ENCODE measurements at regions not wholly inside any gene's neighbourhood (a gene's known extent, or its start where the extent isn't known, plus 50 kb on each side); places are given as distances from the start of the nearest gene placed in this dataset.

DNA sequence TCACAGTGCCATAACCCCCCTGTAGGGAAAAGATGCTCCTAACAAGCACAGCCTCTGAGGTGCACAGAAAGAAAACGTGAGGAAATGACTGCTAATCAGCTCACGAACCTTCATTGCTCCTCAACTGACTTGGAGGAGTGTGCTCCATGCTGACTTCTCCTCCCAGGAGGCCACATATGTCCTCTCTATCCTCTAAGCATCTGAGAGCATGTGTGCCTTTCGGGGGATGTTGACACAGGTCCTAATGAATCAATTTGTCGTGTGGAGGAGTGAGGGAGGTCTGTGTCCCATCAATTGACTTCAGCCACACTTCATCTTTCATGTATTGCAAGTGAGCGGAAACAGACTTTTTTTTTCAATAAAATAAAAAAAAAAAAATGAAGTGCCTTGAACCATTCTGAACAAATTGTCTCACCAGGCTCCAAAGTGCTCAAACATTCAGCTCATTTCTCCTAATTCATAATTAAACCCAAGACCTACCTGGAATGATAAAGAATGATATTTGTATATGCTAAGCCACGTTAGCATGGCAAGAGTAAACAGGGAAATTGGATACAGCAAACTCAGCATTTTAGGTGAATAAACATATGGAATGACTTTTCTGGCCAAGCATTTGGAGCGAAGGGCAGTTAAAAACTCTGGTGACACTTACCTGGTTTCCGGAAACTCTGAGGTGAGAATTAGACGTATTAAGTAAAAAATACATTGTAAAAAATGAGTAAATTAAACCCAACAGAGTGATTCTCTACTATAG is 317.6 kb upstream of the FAT3 start:
- no peaks in the 10 kb centered on the region for H3K9me3 ChIP-seq
- no peak overlapping the region for H3K27ac ChIP-seq
- no peak overlapping the region for H3K4me3 ChIP-seq
- H3K4me1 ChIP-seq: no peaks in the 10 kb centered on the region
- DNase-seq (no peak), ATAC-seq (no peak)
- H3K36me3 ChIP-seq: no peaks in the 10 kb centered on the region
- TF ChIP-seq POLR2A (IDR thresholded peaks at IDR 0.05): no peak
- no peak for TF ChIP-seq CTCF (IDR thresholded peaks at IDR 0.05)
- 61% methylated on average over 9 of the region's 9 CpGs for WGBS (ENCODE audit: insufficient coverage, low coverage, low lambda C conversion rate, missing lambda C conversion rate)
- H3K27me3 ChIP-seq: no peaks in the 10 kb centered on the region
- intact Hi-C loops (cut with DNase I): no loop called here

GRCh38 chr11:91904792-91905785 is 319.5 kb upstream of the FAT3 start:
- intact Hi-C loops (cut with DNase I): no loop called here
- Histone ChIP-seq H3K27me3 (no peaks in the 10 kb centered on the region), H3K4me3 (no peak overlapping the region), H3K4me1 (no peaks in the 10 kb centered on the region), H3K9me3 (no peaks in the 10 kb centered on the region), H3K27ac (no peak overlapping the region), H3K36me3 (no peaks in the 10 kb centered on the region)
- 63% methylated on average over 7 of the region's 7 CpGs for WGBS (ENCODE audit: insufficient coverage, low coverage, low lambda C conversion rate, missing lambda C conversion rate)
- no peak for DNase-seq
- peak in 2 of 4 donors; percentile 12 to 87 for ATAC-seq
- no peak for TF ChIP-seq POLR2A (IDR thresholded peaks at IDR 0.05)
- no peak for TF ChIP-seq CTCF (IDR thresholded peaks at IDR 0.05)

DNA sequence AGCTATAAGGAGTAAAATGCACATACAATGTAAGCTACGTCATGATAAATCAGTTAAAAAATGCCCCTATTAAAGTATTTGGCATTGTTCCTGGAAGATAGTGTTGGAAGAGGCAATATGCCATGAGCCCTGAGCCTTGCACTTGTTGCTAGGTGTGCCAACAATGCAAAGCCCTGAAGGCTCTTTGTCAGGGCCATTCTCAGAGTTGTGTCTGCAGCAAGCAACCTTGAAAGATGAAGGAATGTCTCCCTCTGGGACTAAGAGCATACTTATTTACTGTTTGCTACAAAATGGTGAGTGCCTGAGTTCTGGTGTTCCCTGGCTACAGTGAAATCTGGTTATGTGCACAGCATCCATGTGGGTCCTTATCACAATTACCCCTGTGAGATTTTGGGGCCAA is 322.3 kb upstream of the FAT3 start:
- intact Hi-C loops (cut with DNase I): no loop called here
- no peaks in the 10 kb centered on the region for H3K9me3 ChIP-seq
- no peak overlapping the region for H3K4me3 ChIP-seq
- H3K27me3 ChIP-seq: no peaks in the 10 kb centered on the region
- no peaks in the 10 kb centered on the region for H3K36me3 ChIP-seq
- ATAC-seq: no peak
- no peaks in the 10 kb centered on the region for H3K4me1 ChIP-seq
- 67% methylated on average over 1 of the region's 1 CpG for WGBS (ENCODE audit: insufficient coverage, low coverage, low lambda C conversion rate, missing lambda C conversion rate)
- no peak overlapping the region for H3K27ac ChIP-seq
- DNase-seq: no peak
- no peak for TF ChIP-seq POLR2A (IDR thresholded peaks at IDR 0.05)
- TF ChIP-seq CTCF (IDR thresholded peaks at IDR 0.05): no peak

GRCh38 chr11:91880660-91881059 is 344.0 kb upstream of the FAT3 start:
- WGBS (ENCODE audit: insufficient coverage, low coverage, low lambda C conversion rate, missing lambda C conversion rate): 29% methylated on average over 1 of the region's 1 CpG
- TF ChIP-seq POLR2A (IDR thresholded peaks at IDR 0.05) (no peak), CTCF (IDR thresholded peaks at IDR 0.05) (no peak)

More at GRCh38 chr11:91880660-91881059, 344.0 kb upstream of the FAT3 start:
- ATAC-seq (no peak), DNase-seq (no peak)
- intact Hi-C loops (cut with DNase I): no loop called here
- no peak overlapping the region for H3K4me3 ChIP-seq
- H3K36me3 ChIP-seq: no peaks in the 10 kb centered on the region
- no peaks in the 10 kb centered on the region for H3K27me3 ChIP-seq
- H3K4me1 ChIP-seq: peaks cover 0 to 4% (median 0%) of the 10 kb centered on the region in 4 donors
- H3K27ac ChIP-seq: no peak overlapping the region
- no peaks in the 10 kb centered on the region for H3K9me3 ChIP-seq
